Right ventricle myocardium superior (tissue), 1 donor: ENCODE measurements at regions not wholly inside any gene's neighbourhood (a gene's known extent, or its start where the extent isn't known, plus 50 kb on each side); places are given as distances from the start of the nearest gene placed in this dataset.

Experiments
- ATAC-seq: fragments of 200-7000 bp; cut with Tn5 transposase; one replicate; pipeline ENCODE4 v1.9.1; 2020; ENCODE audit warnings: mild to moderate bottlenecking; ENCODE audit not compliant: poor library complexity
- DNase-seq: peaks from one replicate; pipeline ENCODE4 v3.0.0-alpha.2; 2020
- intact Hi-C: fragments of 100-400 bp; cut with DNase I; formaldehyde crosslinking; loops from one replicate; pipeline ENCODE4 v1.11.2; 2022
- donor health status: DM: no; HTN: yes; CAD: no; lungs with severe emphysema.

- DNase-seq, result no peak
- no peak for ATAC-seq
- intact Hi-C loops, result no loop called here
These were observed 56.4 kb downstream of the NEUROD6 start for GRCh38 chr7:31284106-31284505.

GRCh38 chr7:31271641-31272405, 68.7 kb downstream of the NEUROD6 start:
- no peak for DNase-seq
- intact Hi-C loops, result no loop called here
- ATAC-seq, result no peak

GRCh38 chr7:31267486-31267885, 73.0 kb downstream of the NEUROD6 start:
- ATAC-seq, result no peak
- no peak for DNase-seq
- intact Hi-C loops, result no loop called here

- no peak for ATAC-seq
- intact Hi-C loops, result no loop called here
- DNase-seq, result no peak
These were observed 77.2 kb downstream of the NEUROD6 start for GRCh38 chr7:31263338-31263737.

- intact Hi-C loops, result no loop called here
- DNase-seq (no peak), ATAC-seq (no peak)
These were observed 79.2 kb downstream of the NEUROD6 start for GRCh38 chr7:31261341-31261740.

GRCh38 chr7:31260851-31261250, 79.7 kb downstream of the NEUROD6 start:
- DNase-seq (no peak), ATAC-seq (no peak)
- intact Hi-C loops, result no loop called here

GRCh38 chr7:31258391-31258790, 82.1 kb downstream of the NEUROD6 start:
- ATAC-seq (no peak), DNase-seq (no peak)
- intact Hi-C loops, result no loop called here

GRCh38 chr7:31256506-31256905, 84.0 kb downstream of the NEUROD6 start:
- intact Hi-C loops, result no loop called here
- DNase-seq (no peak), ATAC-seq (no peak)

- no peak for ATAC-seq
- intact Hi-C loops, result no loop called here
- DNase-seq, result no peak
These were observed 85.6 kb downstream of the NEUROD6 start for GRCh38 chr7:31254926-31255325.

GRCh38 chr7:31253532-31253931, 87.0 kb downstream of the NEUROD6 start:
- intact Hi-C loops, result no loop called here
- ATAC-seq (no peak), DNase-seq (no peak)

GRCh38 chr7:31251441-31251840, 89.1 kb downstream of the NEUROD6 start:
- DNase-seq, result no peak
- no peak for ATAC-seq
- intact Hi-C loops, result no loop called here

GRCh38 chr7:31249671-31250070, 90.9 kb downstream of the NEUROD6 start:
- ATAC-seq (no peak), DNase-seq (no peak)
- intact Hi-C loops, result no loop called here

GRCh38 chr7:31236868-31237267, 103.7 kb downstream of the NEUROD6 start:
- no peak for DNase-seq
- ATAC-seq, result no peak
- intact Hi-C loops, result no loop called here

GRCh38 chr7:31234836-31235605, 105.5 kb downstream of the NEUROD6 start:
- intact Hi-C loops, result no loop called here
- ATAC-seq (no peak), DNase-seq (no peak)

- DNase-seq, result no peak
- intact Hi-C loops, result no loop called here
- ATAC-seq, result no peak
These were observed 111.6 kb downstream of the NEUROD6 start for GRCh38 chr7:31228957-31229356.

- ATAC-seq (no peak), DNase-seq (no peak)
- intact Hi-C loops, result no loop called here
These were observed 125.8 kb downstream of the NEUROD6 start for GRCh38 chr7:31214751-31215150.

- intact Hi-C loops, result no loop called here
- DNase-seq (no peak), ATAC-seq (no peak)
These were observed 129.2 kb downstream of the NEUROD6 start for GRCh38 chr7:31211281-31211680.

- DNase-seq (no peak), ATAC-seq (no peak)
- intact Hi-C loops, result no loop called here
These were observed 136.5 kb downstream of the NEUROD6 start for GRCh38 chr7:31204071-31204470.

GRCh38 chr7:31203551-31203950, 137.0 kb downstream of the NEUROD6 start:
- intact Hi-C loops, result no loop called here
- ATAC-seq, result no peak
- no peak for DNase-seq

GRCh38 chr7:31202801-31203200, 137.7 kb downstream of the NEUROD6 start:
- DNase-seq (no peak), ATAC-seq (no peak)
- intact Hi-C loops, result no loop called here
